HG02798 (cell line): ENCODE measurements at regions not wholly inside any gene's neighbourhood (a gene's known extent, or its start where the extent isn't known, plus 50 kb on each side); places are given as distances from the start of the nearest gene placed in this dataset.

Source experiments
- ATAC-seq: cut with Tn5 transposase; IDR thresholded peaks from one replicate; pipeline ENCODE4 v1.9.1; 2021; ENCODE audit warnings: mild to moderate bottlenecking; ENCODE audit not compliant: unreplicated experiment, poor library complexity

DNA sequence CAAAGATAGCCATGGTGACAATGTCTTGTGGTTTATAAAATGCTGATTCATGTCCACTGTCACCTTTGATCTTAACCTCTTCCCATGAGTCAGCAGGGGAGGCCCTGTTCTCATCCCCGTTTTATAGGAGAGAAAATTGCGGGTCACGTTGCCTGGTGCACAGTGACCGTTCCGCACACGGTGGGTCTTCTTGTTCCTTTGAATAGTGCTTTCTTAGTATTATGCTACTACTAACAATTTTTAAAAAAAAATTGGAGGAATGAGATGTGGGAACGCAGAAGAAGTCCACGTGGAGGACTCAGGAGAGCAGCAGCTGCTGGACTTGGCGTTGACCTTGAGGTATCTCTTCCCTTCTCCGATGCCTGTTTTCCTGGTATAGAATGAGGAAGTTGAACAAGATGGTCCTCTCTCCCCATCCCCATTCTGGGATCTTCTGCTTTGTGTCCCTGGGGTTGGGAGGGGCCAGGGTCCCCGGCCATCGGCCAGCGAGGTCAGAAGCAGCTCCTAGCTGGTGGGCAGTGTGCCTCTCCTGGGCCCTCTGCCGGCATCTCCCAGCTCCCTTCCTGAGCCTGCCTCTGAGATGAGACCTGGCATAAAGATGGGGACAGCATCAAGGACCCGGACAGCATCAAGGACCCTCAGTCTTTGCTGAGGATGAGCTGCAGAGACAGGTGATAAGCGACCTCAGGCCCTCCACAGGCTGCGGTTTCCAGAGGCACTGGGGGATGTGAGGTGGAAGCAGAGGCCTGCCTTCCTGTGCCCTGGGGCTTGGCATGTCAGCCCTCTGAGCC, 143.9 kb downstream of the C9orf50 start:
- ATAC-seq, result no peak

DNA sequence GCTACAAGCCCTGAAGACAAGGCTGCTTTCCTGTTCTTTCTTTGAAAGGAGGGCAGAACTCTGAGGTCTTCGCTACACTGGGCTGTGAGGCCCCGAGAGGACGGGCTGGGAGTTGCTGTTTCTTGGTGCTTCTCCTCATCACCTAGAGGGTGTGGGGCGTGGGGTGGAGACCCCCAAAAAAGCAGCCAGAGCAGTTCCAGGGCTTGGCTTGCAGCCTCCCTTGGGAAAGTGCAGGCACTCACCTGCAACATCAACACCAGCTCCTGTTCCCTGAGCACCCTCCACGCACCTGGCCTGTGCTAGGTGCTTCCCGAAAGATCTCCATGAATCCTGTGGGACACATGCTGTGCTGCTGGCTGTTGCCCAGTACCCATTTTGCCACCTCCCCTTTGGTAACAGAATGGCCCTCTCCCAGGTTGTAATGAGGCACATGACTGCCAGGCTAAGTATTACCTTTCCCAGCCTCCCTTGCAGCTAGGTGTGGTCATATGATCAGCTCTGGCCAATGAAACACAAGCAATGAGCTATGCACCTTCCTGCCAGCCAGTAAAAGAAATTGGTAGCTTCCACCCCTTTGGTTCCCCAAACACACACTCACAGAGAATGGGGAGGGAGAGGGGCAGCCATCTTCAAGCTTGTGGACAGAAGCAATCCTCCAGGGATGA, 146.0 kb downstream of the C9orf50 start:
- no peak for ATAC-seq

DNA sequence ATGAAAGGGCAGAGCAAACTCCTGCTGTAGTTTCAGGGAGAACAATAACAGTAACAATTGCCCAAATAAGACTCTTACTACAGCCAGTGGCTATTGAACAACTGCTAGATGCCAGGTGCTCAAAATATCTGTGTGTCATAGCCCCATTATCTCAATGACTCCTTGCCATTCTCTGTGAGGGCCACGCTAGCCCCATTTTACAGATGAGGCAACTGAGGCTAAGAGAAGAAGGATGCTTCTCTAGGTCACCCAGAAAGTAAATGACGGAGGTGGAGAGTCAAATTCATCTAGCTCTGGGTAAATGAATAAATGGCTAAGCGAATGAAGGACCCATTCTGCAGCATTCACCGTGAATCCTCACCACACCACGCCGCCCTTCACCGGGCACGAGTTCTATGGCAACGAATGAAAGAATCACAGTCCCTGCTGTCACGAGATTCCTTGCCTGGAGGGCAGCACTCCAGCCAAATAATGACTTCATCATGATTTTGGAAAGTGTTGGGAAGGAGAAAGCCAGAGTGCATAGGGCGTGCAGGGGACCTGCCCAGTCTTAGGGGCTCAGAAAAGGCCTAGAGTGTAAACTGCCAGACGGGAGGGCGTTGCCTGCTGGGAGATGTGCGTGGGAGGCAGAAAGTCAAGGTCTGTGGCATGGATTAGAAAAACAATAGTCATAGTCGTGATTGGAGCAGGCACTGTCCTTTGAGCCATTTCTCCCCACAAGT, 147.2 kb downstream of the C9orf50 start:
- ATAC-seq, result no peak

DNA sequence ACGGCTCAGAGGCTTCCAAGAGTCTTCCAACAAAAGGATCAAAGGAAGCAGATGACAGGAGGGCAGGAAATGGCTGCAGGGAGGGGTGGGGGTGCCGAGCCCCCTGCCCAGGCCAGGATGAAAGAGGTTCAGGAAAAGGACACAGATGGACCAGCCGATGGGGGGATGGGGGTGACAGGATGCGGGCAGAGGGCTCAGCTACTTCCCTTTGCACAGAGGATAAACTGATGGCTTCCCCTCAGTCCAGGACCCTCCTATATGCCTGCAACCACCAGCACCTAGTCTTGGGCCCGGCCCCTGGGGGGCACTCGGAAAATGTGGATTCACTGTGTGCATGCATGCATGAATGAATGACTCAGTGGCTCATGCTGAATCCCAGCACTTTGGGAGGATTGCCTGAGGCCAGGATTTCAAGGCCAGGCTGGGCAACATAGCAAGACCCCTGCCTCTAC, 148.2 kb downstream of the C9orf50 start:
- ATAC-seq, result no peak

DNA sequence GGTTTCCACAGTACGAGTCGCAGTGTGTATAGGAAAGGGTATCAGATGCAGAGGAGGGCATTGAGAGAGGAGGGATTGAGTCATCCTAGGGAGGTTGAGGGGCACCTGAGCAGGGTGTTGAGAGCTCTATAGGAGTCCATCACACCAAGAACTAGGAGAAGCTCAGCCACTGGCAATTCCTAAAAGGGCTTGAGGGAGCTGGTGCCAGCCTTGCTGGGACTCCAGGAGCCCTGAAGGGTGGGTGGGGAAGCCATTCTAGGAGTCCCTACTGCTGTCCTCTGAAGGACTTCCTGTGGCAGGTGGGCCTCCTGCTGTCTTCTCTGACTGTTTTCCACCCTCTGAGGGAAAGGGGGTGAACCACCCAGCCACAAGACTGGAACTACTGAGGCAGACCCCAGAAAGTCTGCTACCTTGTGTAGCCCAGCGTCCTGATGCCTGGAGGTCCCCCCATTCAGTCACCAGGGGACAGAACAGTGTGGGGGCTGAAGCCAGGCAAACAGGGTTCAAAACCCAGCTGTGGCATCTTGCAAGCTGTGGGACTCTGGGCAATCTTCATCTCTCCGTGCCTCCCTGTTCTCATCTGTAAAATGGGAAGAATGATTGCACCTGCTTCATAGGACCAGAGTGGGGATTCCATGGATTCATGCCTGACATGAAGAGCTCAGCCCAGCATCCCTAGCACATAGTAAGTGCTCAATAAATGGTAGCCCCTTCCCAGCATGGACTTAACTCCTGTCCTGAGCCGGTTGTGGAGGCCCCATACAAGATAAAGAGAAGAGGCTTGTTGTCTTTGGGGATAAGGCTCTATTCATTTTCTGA, 149.5 kb downstream of the C9orf50 start:
- ATAC-seq, result no peak

DNA sequence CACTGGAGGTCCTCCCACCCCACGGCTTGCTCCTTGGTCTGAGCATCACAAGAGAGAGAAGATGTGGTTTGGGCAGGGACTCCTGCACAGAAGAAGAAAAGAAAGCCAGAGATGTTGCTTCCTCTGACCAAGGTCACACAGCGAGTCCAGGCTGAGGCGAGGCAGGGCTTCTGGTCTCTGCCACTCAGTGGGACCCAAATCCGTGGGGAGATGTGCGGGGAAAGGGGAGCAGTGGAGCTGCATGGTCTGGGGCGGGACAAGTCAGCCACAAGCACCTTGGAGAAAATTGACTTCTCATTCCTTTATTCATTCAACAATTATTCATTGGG, 150.9 kb downstream of the C9orf50 start:
- no peak for ATAC-seq

DNA sequence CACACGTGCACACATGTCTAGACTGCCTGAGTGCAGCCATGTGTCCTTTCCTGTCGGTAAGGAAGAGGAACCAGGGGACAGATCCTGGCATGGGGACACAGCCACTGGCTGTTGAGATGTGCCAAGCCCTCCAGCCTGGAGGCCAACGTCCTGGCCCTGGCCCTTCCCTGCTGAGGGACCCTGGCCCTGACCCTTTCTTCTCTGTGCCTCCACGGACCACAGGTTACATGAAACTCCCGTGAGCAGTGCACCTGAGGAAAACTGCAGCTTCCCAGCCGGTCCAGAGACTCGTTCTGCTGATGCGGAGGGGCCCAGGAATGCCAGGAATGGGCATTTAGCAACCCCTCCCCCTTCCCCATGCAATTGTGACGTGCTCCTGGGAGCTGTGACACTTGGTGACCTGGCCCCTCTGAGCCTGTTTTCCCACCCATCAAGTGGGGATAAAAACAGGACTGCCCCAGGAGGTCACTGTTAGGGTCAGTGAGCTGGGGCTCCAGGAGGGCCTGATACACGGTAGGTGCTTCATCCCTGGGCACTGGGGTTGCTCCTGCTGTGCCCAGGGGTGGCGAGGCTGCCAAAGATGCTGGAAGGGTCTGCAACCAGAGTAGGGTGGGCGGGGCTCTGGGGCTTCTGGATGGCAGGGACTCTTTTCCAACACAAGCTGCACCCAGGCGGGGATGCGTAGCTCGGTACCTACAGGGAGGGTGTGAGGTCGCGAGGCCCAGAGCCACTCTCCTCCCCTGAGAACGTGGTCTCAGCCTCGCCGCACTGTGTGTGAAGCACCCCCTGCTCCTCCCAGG, 151.5 kb downstream of the C9orf50 start:
- no peak for ATAC-seq

DNA sequence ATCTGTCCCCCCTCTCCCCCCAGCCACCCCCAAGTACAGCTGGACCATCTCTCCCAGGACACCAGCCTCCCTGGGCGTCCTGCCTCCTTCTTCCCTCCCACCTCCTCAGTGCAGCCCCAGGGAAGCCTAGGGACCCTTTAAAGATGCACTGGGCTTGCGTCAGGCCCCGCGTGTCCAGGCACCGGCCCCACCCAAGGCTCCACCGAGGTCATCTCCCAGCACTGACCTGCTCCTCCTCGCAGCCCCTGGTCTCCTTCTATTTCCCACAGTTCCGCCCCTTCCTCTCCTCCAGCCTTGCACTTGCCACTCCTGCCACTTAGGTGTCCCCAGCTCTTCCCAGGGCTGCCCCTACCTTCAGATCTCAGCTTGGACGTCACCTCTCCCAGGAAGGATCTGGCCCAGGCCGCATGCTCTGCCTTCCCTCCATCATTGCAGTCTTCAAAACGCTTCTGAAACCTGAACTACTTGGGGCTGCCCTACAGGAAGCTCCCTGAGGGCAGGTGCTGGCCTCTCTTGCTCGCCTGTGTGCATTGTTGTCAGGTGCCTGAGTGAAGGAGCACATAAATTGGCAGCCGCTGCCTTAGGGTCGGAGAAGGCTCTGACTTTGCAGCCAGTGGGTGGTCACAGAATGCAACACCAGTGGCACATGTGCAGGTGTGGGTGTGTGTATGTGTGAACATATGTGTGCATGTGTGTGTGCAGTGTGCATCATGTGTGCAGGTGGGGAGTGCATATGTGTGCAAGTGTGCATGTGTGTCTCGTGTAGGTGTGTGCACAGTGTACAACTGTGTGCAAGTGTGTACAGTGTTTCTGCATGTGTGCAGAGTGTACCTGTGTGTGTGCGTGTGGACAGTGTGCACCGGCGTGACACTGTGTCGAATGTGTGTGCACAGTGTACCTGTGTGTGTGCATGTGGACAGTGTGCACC, 152.9 kb downstream of the C9orf50 start:
- ATAC-seq, result no peak

DNA sequence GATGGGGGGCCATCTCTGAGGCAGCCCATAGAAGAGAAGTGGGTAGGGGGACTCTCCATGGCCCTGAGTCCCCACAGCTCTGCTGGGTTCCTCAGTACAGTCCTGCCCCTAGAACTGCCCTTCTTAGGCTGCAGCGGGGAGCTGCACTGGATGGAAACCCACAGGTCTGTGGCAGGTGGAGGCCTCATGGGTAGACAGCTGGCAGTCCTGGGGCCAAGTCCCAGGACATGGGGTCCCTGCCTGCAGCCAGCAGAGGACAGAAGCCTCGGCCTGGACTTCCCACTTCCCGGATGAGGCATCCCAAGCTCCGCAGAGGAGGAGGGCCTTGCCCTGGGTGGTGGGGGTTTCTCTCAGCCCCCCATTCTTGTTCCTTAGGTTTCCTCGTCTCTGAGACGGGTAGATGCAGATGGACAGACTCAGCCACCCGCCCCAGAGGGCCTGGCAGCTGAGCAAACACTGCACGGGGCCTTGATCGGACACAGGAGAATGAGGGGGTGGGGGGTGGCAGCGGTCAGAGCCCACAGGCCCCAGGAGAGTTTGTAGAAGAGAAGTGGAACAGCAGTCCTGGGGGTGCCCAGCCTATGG, 153.8 kb downstream of the C9orf50 start:
- ATAC-seq, result no peak

DNA sequence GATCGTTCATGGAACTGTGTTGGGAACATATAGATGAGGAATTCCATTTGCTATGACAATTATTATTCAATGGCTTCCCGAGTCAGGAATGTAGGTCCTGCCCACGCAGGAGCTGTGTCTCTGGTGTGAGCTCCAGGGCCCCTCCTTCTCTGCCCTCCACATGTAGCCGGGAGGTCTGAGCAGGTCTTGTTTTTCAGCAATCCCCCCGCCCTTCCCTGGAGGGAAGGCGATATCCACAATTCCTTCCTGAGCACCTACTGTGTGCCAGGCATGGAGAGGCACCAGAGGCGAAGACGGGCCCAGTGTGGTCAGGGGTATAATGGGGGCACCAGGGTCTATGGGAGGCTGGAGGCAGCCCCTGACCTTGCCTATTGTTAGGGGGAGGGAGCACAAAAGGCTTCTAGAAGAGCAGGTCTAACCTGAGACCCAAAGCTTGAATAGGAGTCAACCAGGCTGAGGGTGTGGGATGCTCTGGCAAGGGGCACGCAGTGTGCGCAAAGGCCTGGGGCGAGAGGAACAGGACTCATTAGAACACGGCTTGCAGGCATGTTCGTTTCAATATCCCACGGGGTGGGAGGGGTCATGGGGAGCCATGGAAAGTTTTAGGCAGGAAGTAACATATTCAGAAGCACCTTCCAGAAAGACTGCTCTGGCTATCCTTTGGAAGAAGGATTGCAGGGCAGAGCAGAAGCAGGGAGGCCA, 154.9 kb downstream of the C9orf50 start:
- ATAC-seq, result no peak

DNA sequence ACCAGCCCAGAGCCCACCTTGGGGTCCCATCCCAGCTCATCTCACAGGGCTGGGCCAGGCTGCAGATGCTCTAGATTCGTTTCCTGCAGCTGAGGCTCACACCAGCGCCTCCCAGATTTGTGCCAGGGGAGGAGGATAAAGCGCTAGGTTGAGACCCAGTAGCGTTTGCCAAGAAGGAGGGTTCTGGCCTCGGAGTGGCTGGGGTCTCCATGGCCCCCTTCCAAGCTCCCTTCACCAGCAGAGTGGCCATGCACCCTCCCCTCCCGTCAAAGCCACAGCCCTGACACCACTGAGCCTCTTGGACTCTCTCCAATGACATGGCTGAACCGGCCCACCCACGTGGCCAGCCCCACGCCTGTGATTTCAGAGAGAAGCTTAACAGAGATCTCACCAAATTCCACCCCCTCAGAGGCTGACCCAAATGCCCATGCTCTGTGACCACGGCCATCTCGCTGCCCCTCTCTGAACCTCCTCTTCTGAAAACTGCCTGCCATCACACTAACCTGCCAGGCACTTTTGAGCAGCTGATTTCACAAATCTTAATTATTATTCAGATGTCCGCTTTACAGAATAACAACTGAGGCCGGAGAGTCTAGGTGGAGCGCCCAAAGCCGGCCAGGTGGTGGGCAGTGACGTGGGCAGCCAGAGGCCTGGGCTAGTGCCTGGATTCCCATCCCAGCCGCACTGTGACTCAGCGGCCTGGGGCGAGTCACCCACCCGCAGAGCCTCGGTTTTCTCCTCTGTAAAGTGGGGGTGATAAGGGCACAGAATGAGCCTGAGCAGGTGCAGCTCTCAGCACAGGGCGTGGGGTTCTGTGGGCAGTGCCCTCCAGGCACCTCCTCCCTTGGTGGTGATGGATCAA, 155.7 kb downstream of the C9orf50 start:
- no peak for ATAC-seq

DNA sequence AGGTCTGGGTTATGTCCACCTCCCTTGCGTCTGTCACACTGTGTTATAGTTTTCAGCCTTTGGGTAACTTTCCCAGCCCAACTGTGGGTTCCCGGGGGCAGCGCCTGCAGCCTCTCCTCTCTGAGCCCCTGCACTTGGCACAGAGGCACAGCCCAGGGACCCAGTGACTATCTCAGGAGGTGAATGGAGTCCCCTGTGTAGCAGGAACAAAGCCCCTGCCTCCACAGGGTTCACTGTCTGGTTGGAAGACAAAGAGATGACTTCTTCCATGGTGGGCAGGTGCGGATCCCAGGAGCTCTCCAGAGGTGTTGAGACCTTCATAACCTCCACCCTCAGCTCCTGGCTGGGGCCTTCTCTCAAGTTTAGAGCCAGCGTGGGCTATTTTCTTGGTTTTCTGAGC, 156.9 kb downstream of the C9orf50 start:
- ATAC-seq, result no peak

DNA sequence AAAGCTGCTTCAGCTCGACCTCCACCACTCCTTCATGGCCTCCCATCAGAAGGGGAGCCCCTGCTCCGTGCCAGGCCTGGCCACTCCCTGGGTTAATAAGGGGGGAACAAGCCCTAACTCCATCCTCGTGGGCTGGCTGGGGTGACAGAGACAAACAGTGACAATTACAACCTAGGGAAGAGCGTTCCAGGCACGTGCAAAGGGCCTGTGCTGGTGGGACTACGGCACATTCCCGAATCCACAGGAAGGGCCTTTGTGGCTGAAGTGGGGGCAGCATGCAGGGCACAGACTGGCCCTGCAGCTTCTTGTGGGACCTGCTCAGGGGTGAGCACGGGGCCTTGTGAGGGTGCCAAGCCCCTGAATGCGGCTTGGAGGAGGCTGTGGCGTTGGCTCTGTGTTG, 157.4 kb downstream of the C9orf50 start:
- no peak for ATAC-seq

DNA sequence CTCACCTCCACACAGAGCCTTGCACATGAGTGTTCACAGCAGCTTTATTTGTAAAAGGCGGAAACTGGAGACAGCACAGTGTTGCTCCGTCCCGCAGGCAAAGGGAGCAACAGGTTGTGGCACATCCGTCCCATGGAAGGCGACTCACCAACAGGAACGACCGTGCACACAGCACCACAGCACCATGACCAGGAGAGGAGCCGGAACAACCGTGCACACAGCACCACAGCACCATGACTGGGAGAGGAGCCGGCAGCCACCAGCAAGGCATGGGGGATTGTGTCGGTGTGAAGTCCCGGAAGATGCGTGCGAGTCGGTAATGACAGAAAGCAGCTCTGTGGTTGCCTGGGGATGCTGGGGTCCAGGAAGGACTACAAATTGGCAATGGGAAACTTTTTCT, 158.5 kb downstream of the C9orf50 start:
- no peak for ATAC-seq

DNA sequence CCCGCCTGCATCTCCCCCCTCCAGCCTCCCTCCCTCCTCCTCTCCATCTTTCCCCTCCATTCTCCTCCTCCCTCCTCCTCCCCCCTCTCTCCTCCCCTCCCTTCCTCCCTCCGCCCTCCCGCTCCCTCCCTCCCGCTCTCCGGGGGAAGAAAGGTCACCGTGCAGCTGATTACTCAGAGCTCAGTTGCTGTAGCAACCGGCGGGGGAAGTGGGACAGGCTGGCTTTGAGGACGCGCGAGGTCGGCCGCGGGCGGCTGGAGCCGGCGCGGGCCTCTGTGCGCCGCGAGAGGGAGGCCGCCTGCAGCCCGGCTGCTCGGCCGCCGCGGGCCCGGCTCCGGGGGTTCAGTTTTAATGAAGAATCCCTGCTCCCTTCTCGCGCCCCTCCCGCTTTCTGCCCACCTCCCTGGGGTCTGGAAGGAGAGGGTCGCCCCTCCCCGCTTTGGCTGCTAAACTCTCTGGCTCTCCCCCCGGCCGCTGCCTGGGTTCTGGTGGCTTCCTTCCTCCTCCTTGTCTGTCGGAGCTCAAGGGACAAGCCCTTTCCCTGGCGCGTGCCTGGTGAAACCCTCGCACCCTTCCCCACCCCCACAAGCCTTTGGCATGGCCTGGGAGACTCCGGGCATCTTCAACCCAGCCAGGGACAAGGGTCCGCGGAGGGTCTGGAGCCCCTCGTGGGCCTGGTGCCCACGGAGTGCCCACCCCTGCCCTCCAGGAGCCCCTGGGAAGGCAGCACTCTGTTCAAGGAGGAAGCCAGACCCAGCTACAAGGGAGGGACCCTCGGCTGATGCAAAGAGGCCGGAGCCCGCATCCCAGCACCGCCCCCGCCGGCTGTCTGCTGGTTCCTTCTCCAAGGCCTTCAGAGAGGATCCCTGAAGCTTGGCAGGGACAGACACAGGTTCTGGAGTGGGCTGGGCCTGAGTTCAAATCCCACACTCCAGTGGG, 160.3 kb downstream of the C9orf50 start:
- ATAC-seq, result peak; percentile 76
